IMR-90 (cell line): ENCODE measurements at regions not wholly inside any gene's neighbourhood (a gene's known extent, or its start where the extent isn't known, plus 50 kb on each side); places are given as distances from the start of the nearest gene placed in this dataset.

Source experiments
- ATAC-seq: fragments of 200-7000 bp; cut with Tn5 transposase; 2 replicates; pipeline ENCODE4 v1.9.1; 2020; ENCODE audit warnings: low read depth, mild to moderate bottlenecking, moderate library complexity
- BruUV-seq: library from RNA; stranded (reverse); fragments of 400-500 nt; replicated peaks from 2 replicates; lab custom pipeline; 2021; lab: Mats Ljungman, UMichigan
- CTCF ChIA-PET: fragments of 300-600 bp; formaldehyde crosslinking; extraction: SDS; loops from one replicate; lab custom pipeline; 2021; ENCODE audit warnings: antibody characterized with exemption; lab: Yijun Ruan, JAX
- POLR2A ChIA-PET: fragments of 300-600 bp; sonication (Branson Sonifier 250); formaldehyde crosslinking; loops from one replicate; lab custom pipeline; 2022; ENCODE audit warnings: antibody characterized with exemption; ENCODE audit not compliant: unreplicated experiment; lab: Charles Lee
- DNase-seq: peaks from one replicate; pipeline ENCODE4 v3.0.0; 2013
- H2AFZ ChIP-seq: replicated peaks from 2 replicates; pipeline ENCODE3; 2013; ENCODE audit warnings: low read length, mild to moderate bottlenecking; ENCODE audit not compliant: poor library complexity
- H2AK5ac ChIP-seq: 2 replicates; pipeline ENCODE4 v1.6.1; 2013; ENCODE audit warnings: low read depth, low read length, inconsistent platforms
- H2AK9ac ChIP-seq: replicated peaks from 2 replicates; pipeline ENCODE3; 2013; ENCODE audit warnings: mild to moderate bottlenecking, low read depth, low read length, moderate library complexity; ENCODE audit not compliant: poor library complexity
- H2BK120ac ChIP-seq: 2 replicates; pipeline ENCODE4 v1.6.1; 2013; ENCODE audit warnings: low read depth, low read length, inconsistent platforms
- H2BK15ac ChIP-seq: 3 replicates; pipeline ENCODE4 v1.6.1; 2013; ENCODE audit warnings: low read depth, low read length, inconsistent platforms
- H2BK20ac ChIP-seq: 2 replicates; pipeline ENCODE4 v1.6.1; 2013; ENCODE audit warnings: low read depth, mild to moderate bottlenecking, inconsistent platforms, low read length, moderate library complexity
- H2BK5ac ChIP-seq: 2 replicates; pipeline ENCODE4 v1.6.1; 2013; ENCODE audit warnings: mild to moderate bottlenecking, low read depth, low read length, inconsistent platforms; ENCODE audit not compliant: poor library complexity, severe bottlenecking
- H3K14ac ChIP-seq: replicated peaks from 2 replicates; pipeline ENCODE4 v1.6.1; 2013; ENCODE audit warnings: low read depth, low read length, inconsistent platforms
- H3K18ac ChIP-seq: 2 replicates; pipeline ENCODE4 v1.6.1; 2013; ENCODE audit warnings: low read depth, low read length, control low read depth
- H3K23ac ChIP-seq: 2 replicates; pipeline ENCODE4 v1.6.1; 2013; ENCODE audit warnings: low read depth, low read length, inconsistent platforms
- H3K27ac ChIP-seq: 2 replicates; pipeline ENCODE4 v1.5.1; 2013; ENCODE audit warnings: mild to moderate bottlenecking, control low read depth, low read length; ENCODE audit not compliant: insufficient read depth
- H3K27me3 ChIP-seq: 2 replicates; pipeline ENCODE4 v1.6.1; 2013; ENCODE audit warnings: low read length; ENCODE audit not compliant: control insufficient read depth, insufficient read depth
- H3K36me3 ChIP-seq: 2 replicates; pipeline ENCODE4 v1.6.1; 2013; ENCODE audit warnings: low read length, mixed read lengths; ENCODE audit not compliant: control insufficient read depth, insufficient read depth
- H3K4ac ChIP-seq: 2 replicates; pipeline ENCODE4 v1.6.1; 2013; ENCODE audit warnings: low read depth, low read length, inconsistent platforms
- H3K4me1 ChIP-seq: 2 replicates; pipeline ENCODE4 v1.6.1; 2013; ENCODE audit warnings: low read length, mixed read lengths; ENCODE audit not compliant: control insufficient read depth, insufficient read depth
- H3K4me2 ChIP-seq: 2 replicates; pipeline ENCODE4 v1.6.1; 2013; ENCODE audit warnings: low read depth, mild to moderate bottlenecking, control low read depth, low read length, moderate library complexity
- H3K4me3 ChIP-seq: 2 replicates; pipeline ENCODE4 v1.5.1; 2013; ENCODE audit warnings: low read depth, mild to moderate bottlenecking, control low read depth, low read length, moderate library complexity; ENCODE audit not compliant: insufficient read depth
- H3K56ac ChIP-seq: 2 replicates; pipeline ENCODE4 v1.6.1; 2013; ENCODE audit warnings: low read length, inconsistent platforms; ENCODE audit not compliant: insufficient read depth; ENCODE audit errors: extremely low read depth
- H3K79me1 ChIP-seq, 2 experiments: 2 replicates each; pipeline ENCODE4 v1.6.1; 2013; ENCODE audit warnings: low read length in 2 of 2, inconsistent platforms in 1 of 2, low read depth in 1 of 2
- H3K9ac ChIP-seq: 2 replicates; pipeline ENCODE4 v1.6.1; 2013; ENCODE audit warnings: low read depth, low read length, control low read depth
- H3K9me1 ChIP-seq: 2 replicates; pipeline ENCODE4 v1.6.1; 2013; ENCODE audit warnings: low read length, inconsistent platforms; ENCODE audit not compliant: insufficient read depth
- H3K9me3 ChIP-seq: 2 replicates; pipeline ENCODE4 v1.6.1; 2013; ENCODE audit warnings: low read length; ENCODE audit not compliant: control insufficient read depth, insufficient read depth
- H4K20me1 ChIP-seq: 2 replicates; pipeline ENCODE4 v1.6.1; 2013; ENCODE audit warnings: low read length, inconsistent platforms; ENCODE audit not compliant: insufficient read depth
- H4K5ac ChIP-seq: 2 replicates; pipeline ENCODE4 v1.6.1; 2013; ENCODE audit warnings: mild to moderate bottlenecking, low read depth, low read length, control low read depth
- H4K8ac ChIP-seq, 2 experiments: 2 replicates each; pipeline ENCODE4 v1.6.1; 2013; ENCODE audit warnings: low read depth in 2 of 2, low read length in 2 of 2, control low read depth in 1 of 2, inconsistent platforms in 1 of 2
- H4K91ac ChIP-seq: 2 replicates; pipeline ENCODE4 v1.6.1; 2013; ENCODE audit warnings: low read depth, low read length, inconsistent platforms; ENCODE audit not compliant: insufficient read depth
- BHLHE40 ChIP-seq: fragments of 150-350 bp; IDR thresholded peaks from 2 replicates; pipeline ENCODE4 v1.6.1; 2016; ENCODE audit warnings: mild to moderate bottlenecking, low read depth, low read length
- CHD1 ChIP-seq: IDR thresholded peaks from 2 replicates; pipeline ENCODE4 v1.6.1; 2012; ENCODE audit warnings: low read depth, low read length, improper control_type of control experiment
- MAFK ChIP-seq: IDR thresholded peaks from 2 replicates; pipeline ENCODE4 v1.6.1; 2012; ENCODE audit warnings: low read depth, low read length, improper control_type of control experiment
- MXI1 ChIP-seq: IDR thresholded peaks from 2 replicates; pipeline ENCODE4 v1.6.1; 2012; ENCODE audit warnings: low read depth, mild to moderate bottlenecking, low read length, moderate library complexity, borderline replicate concordance
- NFE2L2 ChIP-seq: fragments of 150-350 bp; IDR thresholded peaks from 2 replicates; pipeline ENCODE4 v1.6.1; 2016; ENCODE audit warnings: low read depth, mild to moderate bottlenecking, low read length
- RCOR1 ChIP-seq: IDR thresholded peaks from 2 replicates; pipeline ENCODE4 v1.6.1; 2012; ENCODE audit warnings: mild to moderate bottlenecking, low read length, improper control_type of control experiment; ENCODE audit not compliant: insufficient replicate concordance
- RFX5 ChIP-seq: IDR thresholded peaks from 2 replicates; pipeline ENCODE4 v1.8.0; 2012; ENCODE audit warnings: low read depth, mild to moderate bottlenecking, low read length, moderate library complexity
- SMC3 ChIP-seq: fragments of 150-350 bp; IDR thresholded peaks from 2 replicates; pipeline ENCODE4 v1.6.1; 2016; ENCODE audit warnings: low read depth, mild to moderate bottlenecking, antibody characterized with exemption, low read length, moderate library complexity
- WGBS, 2 experiments: methylation state at CpG; one replicate each; pipeline versions ENCODE4 v1.1.5 to v1.1.7; 2013; ENCODE audit warnings: missing lambda C conversion rate in 2 of 2; ENCODE audit not compliant: insufficient read length in 1 of 2; ENCODE audit errors: extremely low coverage in 2 of 2; 5-methylcytosine and 5-hydroxymethylcytosine counted together
- dilution Hi-C: fragments of 300-500 bp; cut with HindIII; formaldehyde crosslinking; loops from one replicate; pipeline ENCODE4 v1.14.3; 2018; ENCODE audit warnings: low sequenced_read_pairs; ENCODE audit not compliant: unreplicated experiment
- in situ Hi-C: fragments of 300-500 bp; cut with MboI; formaldehyde crosslinking; loops from 3 replicates; pipeline ENCODE4 v1.14.3; 2019; ENCODE audit warnings: low sequenced_read_pairs, inconsistent platforms, mixed read lengths
- intact Hi-C: fragments of 100-400 bp; cut with micrococcal nuclease; formaldehyde crosslinking; loops from 2 replicates; pipeline ENCODE4 v1.10.0; 2022
- TF ChIP-seq, protein P1 (sequence below): conservative IDR thresholded peaks from 2 replicates; pipeline ENCODE4 v1.5.1; 2012; ENCODE audit warnings: mild to moderate bottlenecking, low read depth, low read length, improper control_type of control experiment

DNA sequence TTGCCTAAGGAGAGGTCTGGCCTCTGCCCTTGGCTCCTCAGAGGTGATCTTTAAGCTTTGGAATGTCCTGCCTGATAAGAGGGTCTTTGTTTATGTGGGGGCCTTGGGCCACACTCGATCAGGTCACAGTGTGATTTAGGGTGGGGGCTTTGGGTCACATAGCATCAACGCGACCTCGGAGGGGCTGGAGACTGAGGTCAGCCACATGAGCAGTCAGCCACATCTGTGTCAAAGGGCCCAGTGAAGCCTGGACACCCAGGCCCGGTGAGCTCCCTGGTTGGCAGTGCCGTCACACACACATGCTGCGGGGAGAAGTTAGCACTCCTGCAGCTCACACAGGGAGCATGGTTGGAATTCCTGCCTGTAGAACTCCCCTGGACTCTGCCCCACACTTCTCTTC, 345.0 kb downstream of the NPHP4 start:
- Histone ChIP-seq H4K20me1 (no peaks in the 10 kb centered on the region), H3K27me3 (no peaks in the 10 kb centered on the region), H2BK20ac (no peak overlapping the region), H3K18ac (no peak overlapping the region), H3K36me3 (no peaks in the 10 kb centered on the region), H3K4me1 (no peaks in the 10 kb centered on the region), H2AFZ (no peak overlapping the region), H3K9ac (no peak overlapping the region), H3K4ac (no peak overlapping the region), H2BK120ac (no peak overlapping the region), H3K27ac (no peak overlapping the region), H2BK5ac (no peak overlapping the region), H4K8ac (no peak overlapping the region), H4K91ac (no peak overlapping the region), H2BK15ac (no peak overlapping the region), H2AK5ac (no peak overlapping the region), H3K79me1 (no peaks in the 10 kb centered on the region), H2AK9ac (no peak overlapping the region), H3K4me3 (no peak overlapping the region), H3K9me3 (peaks cover 71% of the 10 kb centered on the region), H3K56ac (no peak overlapping the region), H4K5ac (no peak overlapping the region), H3K23ac (no peak overlapping the region), H3K9me1 (no peaks in the 10 kb centered on the region), H3K14ac (no peak overlapping the region), H3K4me2 (no peak overlapping the region)
- intact Hi-C loops (no loop called here), in situ Hi-C loops (no loop called here), dilution Hi-C loops (no loop called here)
- ATAC-seq: no peak
- no peak for TF ChIP-seq MXI1
- TF ChIP-seq, protein P1, sequence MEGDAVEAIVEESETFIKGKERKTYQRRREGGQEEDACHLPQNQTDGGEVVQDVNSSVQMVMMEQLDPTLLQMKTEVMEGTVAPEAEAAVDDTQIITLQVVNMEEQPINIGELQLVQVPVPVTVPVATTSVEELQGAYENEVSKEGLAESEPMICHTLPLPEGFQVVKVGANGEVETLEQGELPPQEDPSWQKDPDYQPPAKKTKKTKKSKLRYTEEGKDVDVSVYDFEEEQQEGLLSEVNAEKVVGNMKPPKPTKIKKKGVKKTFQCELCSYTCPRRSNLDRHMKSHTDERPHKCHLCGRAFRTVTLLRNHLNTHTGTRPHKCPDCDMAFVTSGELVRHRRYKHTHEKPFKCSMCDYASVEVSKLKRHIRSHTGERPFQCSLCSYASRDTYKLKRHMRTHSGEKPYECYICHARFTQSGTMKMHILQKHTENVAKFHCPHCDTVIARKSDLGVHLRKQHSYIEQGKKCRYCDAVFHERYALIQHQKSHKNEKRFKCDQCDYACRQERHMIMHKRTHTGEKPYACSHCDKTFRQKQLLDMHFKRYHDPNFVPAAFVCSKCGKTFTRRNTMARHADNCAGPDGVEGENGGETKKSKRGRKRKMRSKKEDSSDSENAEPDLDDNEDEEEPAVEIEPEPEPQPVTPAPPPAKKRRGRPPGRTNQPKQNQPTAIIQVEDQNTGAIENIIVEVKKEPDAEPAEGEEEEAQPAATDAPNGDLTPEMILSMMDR: no peak
- no peak for TF ChIP-seq RCOR1
- TF ChIP-seq NFE2L2: no peak
- no peak for TF ChIP-seq BHLHE40
- TF ChIP-seq CHD1: no peak
- TF ChIP-seq RFX5: no peak
- no peak for TF ChIP-seq MAFK
- TF ChIP-seq SMC3: no peak
- ChIA-PET CTCF (no interaction called here), POLR2A (no interaction called here)
- WGBS, 2 experiments: 0% methylated on average over 4 of the region's 7 CpGs; no CpG with 5 or more reads in 1 of the 2 experiments
- no TSS peak for BruUV-seq
- DNase-seq: no peak
